Stomach (tissue), 8 donors: ENCODE measurements at regions not wholly inside any gene's neighbourhood (a gene's known extent, or its start where the extent isn't known, plus 50 kb on each side); places are given as distances from the start of the nearest gene placed in this dataset.

ENCODE experiments used
- DNase-seq, 2 donors: peaks; one replicate each; pipeline versions ENCODE4 v3.0.0 to v3.0.0-alpha.2; 2013 to 2019
- H3K27ac ChIP-seq, 5 donors: fragments of 200-600 bp in 4 of 5; sonication (generic) in 4 of 5; one replicate each; pipeline ENCODE4 v1.5.1; 2013 to 2019; ENCODE audit warnings: mild to moderate bottlenecking in 1 of 5, moderate library complexity in 1 of 5
- H3K27me3 ChIP-seq, 3 donors: fragments of 200-600 bp; sonication (generic); one replicate each; pipeline ENCODE4 v1.5.1; 2017 to 2019; ENCODE audit warnings: mixed run types in 1 of 3
- H3K36me3 ChIP-seq, 4 donors: fragments of 200-600 bp; sonication (generic); 1 replicate in 3 of 4; 2 replicates in 1 of 4; pipeline ENCODE4 v1.5.1; 2016 to 2019
- H3K4me1 ChIP-seq, 4 donors: fragments of 200-600 bp; sonication (generic); one replicate each; pipeline ENCODE4 v1.5.1; 2016 to 2019
- H3K4me3 ChIP-seq, 4 donors: fragments of 200-600 bp; sonication (generic) in 3 of 4; one replicate each; pipeline ENCODE4 v1.5.1; 2016 to 2019; ENCODE audit warnings: mild to moderate bottlenecking in 1 of 4
- H3K9me3 ChIP-seq, 4 donors: fragments of 200-600 bp; sonication (generic); one replicate each; pipeline ENCODE4 v1.5.1; 2016 to 2019
- EP300 ChIP-seq: sonication (generic); formaldehyde crosslinking; IDR thresholded peaks from one replicate; pipeline ENCODE4 v1.6.1; 2017; ENCODE audit warnings: antibody characterized with exemption
- POLR2A ChIP-seq, 4 donors: fragments of 450-650 bp; IDR thresholded peaks; one replicate each; pipeline ENCODE4 v1.6.1; 2016; ENCODE audit warnings: antibody characterized with exemption in 4 of 4, control low read depth in 2 of 4, mild to moderate bottlenecking in 1 of 4, moderate library complexity in 1 of 4
- POLR2AphosphoS5 ChIP-seq, 3 donors: sonication (generic); formaldehyde crosslinking; IDR thresholded peaks; one replicate each; pipeline ENCODE4 v1.6.1; 2016; ENCODE audit warnings: antibody characterized with exemption in 3 of 3
- WGBS, 5 donors: extraction: QIAGEN DNeasy Blood & Tissue Kit in 3 of 5; methylation state at CpG; one replicate each; pipeline versions ENCODE4 v1.1.5 to v1.1.7; 2013 to 2018; 5-methylcytosine and 5-hydroxymethylcytosine counted together
- intact Hi-C: fragments of 100-400 bp; cut with DNase I; formaldehyde crosslinking; loops from one replicate; pipeline ENCODE4 v1.15.1; 2023; ENCODE audit warnings: low total_unique reads
- TF ChIP-seq, protein P1 (sequence below), 7 experiments: fragments of 450-650 bp in 4 of 7; fragments of 200-600 bp in 3 of 7; sonication (generic) in 3 of 7; IDR thresholded peaks; one replicate each; pipeline ENCODE4 v1.5.1; 2016 to 2019; ENCODE audit warnings: antibody characterized with exemption in 7 of 7, control low read depth in 2 of 7, mild to moderate bottlenecking in 1 of 7
- donor health status: healthy with polysubstance abuse.
- donor health status: Bipolar disorder and iron deficiency.
- donor health status: healthy.

GRCh38 chr10:52683776-52684175 is 88.8 kb downstream of the MBL2 start:
- 79 to 90% (median 87%) methylated on average over 2 of the region's 2 CpGs for WGBS, 5 donors

GRCh38 chr10:52688899-52689298 is 83.7 kb downstream of the MBL2 start:
- no peaks in the 10 kb centered on the region for H3K4me1 ChIP-seq
- peaks cover 0 to 9% (median 3%) of the 10 kb centered on the region in 4 donors for H3K9me3 ChIP-seq
- WGBS, 5 donors = 86 to 89% (median 88%) methylated on average over 6 of the region's 6 CpGs
- H3K36me3 ChIP-seq = no peaks in the 10 kb centered on the region
- no peak overlapping the region for H3K27ac ChIP-seq
- H3K27me3 ChIP-seq = no peaks in the 10 kb centered on the region
- no peak for DNase-seq
- no peak for TF ChIP-seq POLR2A (IDR thresholded peaks at IDR 0.05)
- no peak for TF ChIP-seq POLR2AphosphoS5 (IDR thresholded peaks at IDR 0.05)
- TF ChIP-seq EP300 = no peak
- TF ChIP-seq, protein P1, sequence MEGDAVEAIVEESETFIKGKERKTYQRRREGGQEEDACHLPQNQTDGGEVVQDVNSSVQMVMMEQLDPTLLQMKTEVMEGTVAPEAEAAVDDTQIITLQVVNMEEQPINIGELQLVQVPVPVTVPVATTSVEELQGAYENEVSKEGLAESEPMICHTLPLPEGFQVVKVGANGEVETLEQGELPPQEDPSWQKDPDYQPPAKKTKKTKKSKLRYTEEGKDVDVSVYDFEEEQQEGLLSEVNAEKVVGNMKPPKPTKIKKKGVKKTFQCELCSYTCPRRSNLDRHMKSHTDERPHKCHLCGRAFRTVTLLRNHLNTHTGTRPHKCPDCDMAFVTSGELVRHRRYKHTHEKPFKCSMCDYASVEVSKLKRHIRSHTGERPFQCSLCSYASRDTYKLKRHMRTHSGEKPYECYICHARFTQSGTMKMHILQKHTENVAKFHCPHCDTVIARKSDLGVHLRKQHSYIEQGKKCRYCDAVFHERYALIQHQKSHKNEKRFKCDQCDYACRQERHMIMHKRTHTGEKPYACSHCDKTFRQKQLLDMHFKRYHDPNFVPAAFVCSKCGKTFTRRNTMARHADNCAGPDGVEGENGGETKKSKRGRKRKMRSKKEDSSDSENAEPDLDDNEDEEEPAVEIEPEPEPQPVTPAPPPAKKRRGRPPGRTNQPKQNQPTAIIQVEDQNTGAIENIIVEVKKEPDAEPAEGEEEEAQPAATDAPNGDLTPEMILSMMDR (IDR thresholded peaks at IDR 0.05) = no peak
- intact Hi-C loops = no loop called here
- no peak overlapping the region for H3K4me3 ChIP-seq

More at GRCh38 chr10:52683776-52684175, 88.8 kb downstream of the MBL2 start:
- H3K9me3 ChIP-seq = no peaks in the 10 kb centered on the region
- intact Hi-C loops = no loop called here
- H3K27ac ChIP-seq = no peak overlapping the region
- no peaks in the 10 kb centered on the region for H3K36me3 ChIP-seq
- no peak overlapping the region for H3K4me3 ChIP-seq
- no peaks in the 10 kb centered on the region for H3K27me3 ChIP-seq
- TF ChIP-seq, protein P1 (IDR thresholded peaks at IDR 0.05) = no peak
- TF ChIP-seq POLR2A (IDR thresholded peaks at IDR 0.05) (no peak), EP300 (no peak), POLR2AphosphoS5 (IDR thresholded peaks at IDR 0.05) (no peak)
- no peak for DNase-seq
- H3K4me1 ChIP-seq = peaks cover 0 to 6% (median 0%) of the 10 kb centered on the region in 4 donors

DNA sequence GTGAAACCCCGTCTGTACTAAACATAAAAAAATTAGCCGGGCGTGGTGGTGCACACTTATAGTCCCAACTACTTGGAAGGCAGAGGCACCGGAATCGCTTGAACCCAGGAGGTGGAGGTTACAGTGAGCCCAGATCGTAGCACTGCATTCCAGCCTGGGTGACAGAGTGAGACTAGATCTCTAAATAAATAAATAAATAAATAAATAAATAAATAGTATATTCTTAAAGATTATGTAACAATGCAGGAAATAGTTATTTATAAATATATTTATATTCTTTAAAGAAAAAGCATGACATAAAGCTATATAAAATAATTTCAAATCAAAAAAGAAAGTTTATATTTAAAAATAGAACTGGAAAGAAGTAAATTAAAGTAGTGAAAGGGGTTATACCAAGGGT is 76.4 kb downstream of the MBL2 start:
- Histone ChIP-seq H3K27me3 (no peaks in the 10 kb centered on the region), H3K36me3 (no peaks in the 10 kb centered on the region), H3K9me3 (peaks cover 0 to 6% (median 2%) of the 10 kb centered on the region in 4 donors), H3K27ac (no peak overlapping the region), H3K4me3 (no peak overlapping the region), H3K4me1 (no peaks in the 10 kb centered on the region)
- WGBS, 5 donors = 89 to 96% (median 93%) methylated on average over 6 of the region's 6 CpGs
- DNase-seq = no peak
- intact Hi-C loops = no loop called here
- TF ChIP-seq POLR2AphosphoS5 (IDR thresholded peaks at IDR 0.05) (no peak), EP300 (no peak), POLR2A (IDR thresholded peaks at IDR 0.05) (no peak)
- TF ChIP-seq, protein P1 (IDR thresholded peaks at IDR 0.05) = no peak

GRCh38 chr10:52701647-52702046 is 70.9 kb downstream of the MBL2 start:
- Histone ChIP-seq H3K27ac (no peak overlapping the region), H3K27me3 (no peaks in the 10 kb centered on the region), H3K9me3 (no peaks in the 10 kb centered on the region), H3K4me3 (no peak overlapping the region), H3K36me3 (no peaks in the 10 kb centered on the region), H3K4me1 (no peaks in the 10 kb centered on the region)
- TF ChIP-seq, protein P1 (IDR thresholded peaks at IDR 0.05) = no peak
- TF ChIP-seq POLR2AphosphoS5 (IDR thresholded peaks at IDR 0.05) (no peak), EP300 (no peak), POLR2A (IDR thresholded peaks at IDR 0.05) (no peak)
- peak in 1 of 2 donors; percentile 20 for DNase-seq
- intact Hi-C loops = no loop called here
- 25 to 45% (median 39%) methylated on average over 2 of the region's 2 CpGs for WGBS, 5 donors
